Adipocyte (in vitro differentiated cells): ENCODE measurements at regions not wholly inside any gene's neighbourhood (a gene's known extent, or its start where the extent isn't known, plus 50 kb on each side); places are given as distances from the start of the nearest gene placed in this dataset.

Experiments
- DNase-seq: peaks from one replicate; pipeline ENCODE4 v3.0.0-alpha.2; 2015; ENCODE audit warnings: low read depth
- H3K27me3 ChIP-seq: replicated peaks from 2 replicates; pipeline ENCODE4 v1.7.0; 2013; ENCODE audit warnings: mild to moderate bottlenecking, low read length, moderate library complexity; ENCODE audit not compliant: control insufficient read depth, insufficient read depth
- H3K36me3 ChIP-seq: 2 replicates; pipeline ENCODE4 v1.7.0; 2013; ENCODE audit warnings: low read length, mild to moderate bottlenecking, moderate library complexity; ENCODE audit not compliant: control insufficient read depth, insufficient read depth, severe bottlenecking
- H3K4me1 ChIP-seq: 2 replicates; pipeline ENCODE4 v1.7.0; 2013; ENCODE audit warnings: mild to moderate bottlenecking, low read length, moderate library complexity; ENCODE audit not compliant: control insufficient read depth, insufficient read depth
- H3K4me3 ChIP-seq: 2 replicates; pipeline ENCODE4 v1.7.0; 2013; ENCODE audit warnings: mild to moderate bottlenecking, low read length, moderate library complexity
- H3K9ac ChIP-seq: 2 replicates; pipeline ENCODE4 v1.7.0; 2013; ENCODE audit warnings: mild to moderate bottlenecking, low read length, moderate library complexity
- H3K9me3 ChIP-seq: 2 replicates; pipeline ENCODE4 v1.7.0; 2013; ENCODE audit warnings: mild to moderate bottlenecking, low read length, moderate library complexity; ENCODE audit not compliant: control insufficient read depth

DNA sequence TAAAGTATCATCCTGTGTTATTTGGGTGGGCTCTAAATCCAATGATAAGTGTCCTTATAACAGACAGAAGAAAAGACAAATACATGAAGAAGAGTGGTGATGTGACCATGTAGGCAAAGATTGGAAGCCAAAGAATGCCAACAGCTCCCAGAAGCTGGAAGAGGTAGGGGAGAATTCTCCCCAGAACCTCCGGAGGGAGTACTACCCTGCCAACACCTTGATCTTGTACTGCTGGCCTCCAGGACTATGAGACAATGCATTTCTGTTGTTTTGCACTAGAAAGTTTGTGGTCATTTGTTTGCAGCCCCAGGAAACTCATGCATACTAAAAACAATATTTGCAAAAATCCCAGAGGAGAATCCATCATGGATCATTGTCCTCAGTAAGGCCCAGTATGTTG lies 115.0 kb upstream of the ARHGAP20 start:
- H3K9ac ChIP-seq: no peak overlapping the region
- no peaks in the 10 kb centered on the region for H3K36me3 ChIP-seq
- H3K4me3 ChIP-seq: no peak overlapping the region
- DNase-seq: no peak
- H3K9me3 ChIP-seq: no peaks in the 10 kb centered on the region
- no peaks in the 10 kb centered on the region for H3K4me1 ChIP-seq
- no peaks in the 10 kb centered on the region for H3K27me3 ChIP-seq

DNA sequence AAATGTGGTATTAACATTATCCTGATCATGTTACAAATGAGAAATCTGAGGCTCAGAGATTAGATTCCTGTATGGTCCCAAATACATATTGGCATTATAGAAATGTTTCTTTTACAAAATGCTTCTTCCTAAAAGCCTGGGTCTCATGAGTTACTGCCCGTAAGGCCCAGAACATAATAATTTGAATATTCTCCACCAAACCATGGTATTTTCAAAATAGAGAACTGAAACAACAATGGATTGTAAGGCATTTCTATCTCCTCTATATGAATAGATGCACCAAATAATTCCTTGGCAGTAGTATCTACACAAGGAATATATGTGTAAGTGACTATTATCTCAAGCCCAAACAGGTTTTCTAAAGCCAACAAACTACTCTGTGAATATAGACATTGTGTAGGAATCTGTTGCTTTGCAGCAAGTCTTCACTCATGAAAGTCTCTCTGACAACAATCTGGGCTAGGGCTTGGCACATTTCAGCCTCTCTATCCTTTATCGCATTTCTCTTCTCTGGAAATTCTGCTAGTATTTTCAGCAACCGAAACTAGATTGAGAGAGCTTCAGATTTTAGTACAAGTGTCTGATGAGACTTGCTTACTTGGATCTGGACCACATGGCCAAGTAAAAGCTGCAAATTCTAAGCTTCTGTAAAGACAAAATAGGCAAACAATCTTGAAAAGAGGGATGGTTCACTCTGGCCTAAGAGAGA lies 112.8 kb upstream of the ARHGAP20 start:
- H3K36me3 ChIP-seq: no peaks in the 10 kb centered on the region
- no peak overlapping the region for H3K4me3 ChIP-seq
- no peak for DNase-seq

DNA sequence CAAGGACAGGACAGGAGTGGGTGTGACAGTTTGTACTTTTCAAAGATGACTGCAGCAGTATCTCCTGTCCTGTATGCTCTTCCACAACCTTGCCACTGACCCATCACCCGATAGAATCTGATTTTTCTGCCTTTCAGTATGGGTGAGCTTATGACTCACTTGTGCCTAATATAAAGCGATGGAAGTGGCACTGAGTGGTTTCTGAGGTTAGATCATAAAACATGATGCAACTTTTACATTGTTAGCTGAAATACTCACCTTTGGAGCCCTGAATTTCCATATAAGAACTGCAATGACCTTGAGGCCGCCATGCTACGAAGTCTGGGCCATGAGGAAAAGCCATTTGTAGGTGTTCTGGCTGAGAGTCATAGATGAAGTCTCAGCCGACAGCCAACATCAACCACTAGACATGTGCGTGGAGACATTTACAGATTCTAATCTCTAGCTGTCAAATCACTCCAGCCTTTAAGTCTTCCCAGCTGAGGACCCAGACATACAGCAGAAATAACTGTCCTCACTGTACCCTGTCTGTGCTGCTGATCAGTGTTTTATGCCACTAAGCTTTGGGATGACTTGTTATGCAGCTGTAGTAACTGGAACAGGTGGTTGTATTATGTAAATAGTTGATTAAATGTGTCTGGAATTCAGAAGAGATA lies 105.9 kb upstream of the ARHGAP20 start:
- Histone ChIP-seq H3K4me3 (no peak overlapping the region), H3K9me3 (peaks cover 10% of the 10 kb centered on the region), H3K36me3 (no peaks in the 10 kb centered on the region), H3K9ac (no peak overlapping the region), H3K27me3 (no peaks in the 10 kb centered on the region), H3K4me1 (no peaks in the 10 kb centered on the region)
- DNase-seq: peak; percentile 30

More for the DNA sequence above, 112.8 kb upstream of the ARHGAP20 start:
- Histone ChIP-seq H3K9me3 (no peaks in the 10 kb centered on the region), H3K9ac (no peak overlapping the region), H3K4me1 (no peaks in the 10 kb centered on the region), H3K27me3 (no peaks in the 10 kb centered on the region)

GRCh38 chr11:110812086-110812733 lies 100.0 kb upstream of the ARHGAP20 start:
- H3K27me3 ChIP-seq: no peaks in the 10 kb centered on the region
- no peaks in the 10 kb centered on the region for H3K36me3 ChIP-seq
- DNase-seq: no peak
- H3K4me1 ChIP-seq: no peaks in the 10 kb centered on the region
- H3K4me3 ChIP-seq: no peak overlapping the region
- no peak overlapping the region for H3K9ac ChIP-seq
- H3K9me3 ChIP-seq: peaks cover 10% of the 10 kb centered on the region

DNA sequence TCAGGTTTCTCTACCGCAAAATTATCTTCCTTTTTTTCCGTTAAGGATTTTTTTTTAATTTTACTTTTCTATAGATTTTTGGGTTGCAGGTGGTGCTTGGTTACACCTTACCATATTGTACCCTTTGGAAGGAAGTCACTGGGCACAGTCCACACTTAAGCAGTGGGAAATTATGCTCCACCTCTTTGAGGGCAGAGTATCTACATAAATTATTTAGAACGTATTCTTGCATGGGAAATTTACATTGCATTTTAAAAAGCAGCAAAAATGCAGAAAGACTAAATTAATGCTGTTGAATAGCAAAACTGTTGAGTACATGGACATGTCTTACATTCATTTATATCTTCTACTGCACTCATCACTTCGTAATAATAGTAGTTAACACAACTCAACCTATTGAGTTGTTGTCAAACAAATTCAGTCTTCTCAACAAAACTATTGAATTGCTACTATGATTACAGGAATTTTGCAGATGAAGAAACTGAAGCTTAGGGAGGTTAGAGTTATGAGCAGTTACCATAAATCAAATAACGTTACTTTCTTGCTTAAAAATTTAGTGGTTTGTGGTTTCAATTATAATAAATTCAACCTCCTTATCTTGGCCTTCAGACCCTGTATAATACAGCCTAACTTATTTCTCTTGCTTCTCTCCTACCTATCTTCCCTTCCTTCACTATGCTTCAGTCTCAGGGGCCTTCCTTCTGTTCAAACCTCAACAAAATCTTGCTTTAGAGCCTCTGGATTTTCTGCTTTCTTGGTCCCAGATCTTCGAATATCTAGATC lies 97.4 kb upstream of the ARHGAP20 start:
- Histone ChIP-seq H3K4me3 (no peak overlapping the region), H3K9ac (no peak overlapping the region), H3K4me1 (no peaks in the 10 kb centered on the region), H3K36me3 (no peaks in the 10 kb centered on the region), H3K27me3 (no peaks in the 10 kb centered on the region), H3K9me3 (peaks cover 4% of the 10 kb centered on the region)
- no peak for DNase-seq

DNA sequence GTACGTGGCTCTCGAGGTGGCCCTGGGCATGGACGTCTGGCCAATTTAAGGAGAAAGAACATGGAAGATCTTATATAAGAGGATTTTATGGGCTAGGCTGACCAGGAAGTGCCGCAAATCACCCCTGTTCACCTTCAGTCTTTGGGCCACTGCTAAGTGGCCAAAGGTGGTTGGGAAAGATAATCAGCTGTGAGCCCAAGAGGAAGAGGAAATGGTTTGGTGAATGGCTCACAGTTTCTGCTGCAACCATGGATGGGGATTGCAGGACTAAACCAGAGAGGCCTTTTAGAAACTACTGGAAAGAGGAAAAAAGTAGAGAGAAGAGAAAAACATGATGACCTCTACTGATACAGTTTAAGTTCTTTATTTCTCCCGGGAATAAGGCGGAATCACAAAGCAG lies 96.0 kb upstream of the ARHGAP20 start:
- H3K4me1 ChIP-seq: no peaks in the 10 kb centered on the region
- DNase-seq: no peak
- no peak overlapping the region for H3K4me3 ChIP-seq
- H3K27me3 ChIP-seq: no peaks in the 10 kb centered on the region
- H3K9ac ChIP-seq: no peak overlapping the region
- no peaks in the 10 kb centered on the region for H3K36me3 ChIP-seq
- no peaks in the 10 kb centered on the region for H3K9me3 ChIP-seq

GRCh38 chr11:110807801-110808200 lies 95.6 kb upstream of the ARHGAP20 start:
- DNase-seq: no peak
- no peaks in the 10 kb centered on the region for H3K4me1 ChIP-seq
- no peaks in the 10 kb centered on the region for H3K36me3 ChIP-seq
- no peak overlapping the region for H3K9ac ChIP-seq
- H3K27me3 ChIP-seq: no peaks in the 10 kb centered on the region
- no peak overlapping the region for H3K4me3 ChIP-seq
- H3K9me3 ChIP-seq: no peaks in the 10 kb centered on the region

DNA sequence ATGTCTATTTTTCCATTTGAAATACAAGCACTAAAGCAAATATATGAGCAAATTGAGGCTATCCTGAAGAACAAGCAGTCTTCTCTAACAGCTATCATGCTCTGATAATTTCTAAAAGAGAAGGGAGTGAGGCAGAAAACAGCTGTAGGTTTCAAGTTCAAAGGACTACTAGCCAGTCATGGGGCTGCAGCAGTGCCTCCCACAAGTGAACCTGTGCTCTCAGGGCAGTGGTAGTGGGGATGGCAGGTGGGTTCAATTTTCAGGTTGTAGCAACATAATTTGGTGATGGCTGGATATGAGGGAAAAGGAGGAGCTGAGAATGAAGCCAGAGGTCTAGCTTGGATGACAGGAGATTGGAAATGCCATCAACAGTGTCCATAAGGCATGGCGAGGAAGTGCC lies 93.5 kb upstream of the ARHGAP20 start:
- H3K27me3 ChIP-seq: no peaks in the 10 kb centered on the region
- no peaks in the 10 kb centered on the region for H3K36me3 ChIP-seq
- no peaks in the 10 kb centered on the region for H3K9me3 ChIP-seq
- H3K4me1 ChIP-seq: no peaks in the 10 kb centered on the region
- DNase-seq: no peak
- no peak overlapping the region for H3K9ac ChIP-seq
- no peak overlapping the region for H3K4me3 ChIP-seq

- no peak for DNase-seq
- no peaks in the 10 kb centered on the region for H3K36me3 ChIP-seq
- no peak overlapping the region for H3K9ac ChIP-seq
- H3K9me3 ChIP-seq: no peaks in the 10 kb centered on the region
- H3K27me3 ChIP-seq: no peaks in the 10 kb centered on the region
- no peak overlapping the region for H3K4me3 ChIP-seq
- no peaks in the 10 kb centered on the region for H3K4me1 ChIP-seq
These were observed 89.9 kb upstream of the ARHGAP20 start for GRCh38 chr11:110802162-110802561.

DNA sequence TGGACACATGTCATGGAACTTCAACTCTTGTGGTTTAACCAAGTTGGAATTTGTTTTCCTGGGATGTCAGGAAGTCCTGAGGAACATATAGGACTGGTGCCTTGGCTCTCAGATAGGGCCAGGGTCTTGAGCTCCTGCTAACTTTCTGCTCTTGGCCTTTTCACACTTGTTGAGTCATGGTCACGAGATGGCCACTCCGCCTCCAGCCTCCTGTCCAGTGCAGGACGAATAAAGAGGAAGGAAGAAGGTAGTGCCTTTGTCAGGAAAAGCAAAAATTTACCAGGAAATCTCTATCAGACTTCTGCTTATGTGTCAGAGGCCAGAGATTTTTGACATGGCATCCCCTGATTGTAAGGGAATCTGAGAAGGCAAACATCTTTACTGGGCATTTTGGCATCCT lies 89.1 kb upstream of the ARHGAP20 start:
- Histone ChIP-seq H3K27me3 (no peaks in the 10 kb centered on the region), H3K4me1 (no peaks in the 10 kb centered on the region), H3K4me3 (no peak overlapping the region), H3K36me3 (no peaks in the 10 kb centered on the region), H3K9me3 (no peaks in the 10 kb centered on the region), H3K9ac (no peak overlapping the region)
- no peak for DNase-seq
